Activated CD8-positive, alpha-beta memory T cell treated with anti-CD3 and anti-CD28 coated beads, Interleukin-2, amount 50 U/mL, for 48 hours (primary cell): ENCODE measurements at regions not wholly inside any gene's neighbourhood (a gene's known extent, or its start where the extent isn't known, plus 50 kb on each side); places are given as distances from the start of the nearest gene placed in this dataset.

Source experiments
- DNase-seq: peaks from one replicate; pipeline ENCODE4 v3.0.0-alpha.2; 2020

- DNase-seq, result no peak
These were observed 323.6 kb downstream of the CD83 start for GRCh38 chr6:14440940-14441781.

- DNase-seq, result no peak
These were observed 324.7 kb downstream of the CD83 start for GRCh38 chr6:14442242-14442641.

GRCh38 chr6:14443629-14444268 is 326.2 kb downstream of the CD83 start:
- no peak for DNase-seq

- no peak for DNase-seq
These were observed 326.9 kb downstream of the CD83 start for GRCh38 chr6:14444295-14444972.

- no peak for DNase-seq
These were observed 329.7 kb downstream of the CD83 start for GRCh38 chr6:14447240-14447639.

- DNase-seq, result no peak
These were observed 330.7 kb downstream of the CD83 start for GRCh38 chr6:14448246-14448645.

- DNase-seq, result no peak
These were observed 332.5 kb downstream of the CD83 start for GRCh38 chr6:14450133-14450504.

GRCh38 chr6:14450578-14450977 is 333.0 kb downstream of the CD83 start:
- DNase-seq, result no peak

- no peak for DNase-seq
These were observed 334.2 kb downstream of the CD83 start for GRCh38 chr6:14451594-14452374.

- DNase-seq, result peak; percentile 69
These were observed 335.3 kb downstream of the CD83 start for GRCh38 chr6:14452567-14453527.

GRCh38 chr6:14453712-14454472 is 336.3 kb downstream of the CD83 start:
- DNase-seq, result peak; percentile 64

- DNase-seq, result peak; percentile 66
These were observed 336.9 kb downstream of the CD83 start for GRCh38 chr6:14454473-14454775.

- no peak for DNase-seq
These were observed 337.9 kb downstream of the CD83 start for GRCh38 chr6:14455427-14455826.

- DNase-seq, result no peak
These were observed 338.5 kb downstream of the CD83 start for GRCh38 chr6:14455876-14456648.

- no peak for DNase-seq
These were observed 339.4 kb downstream of the CD83 start for GRCh38 chr6:14456941-14457340.

GRCh38 chr6:14458669-14459266 is 341.2 kb downstream of the CD83 start:
- DNase-seq, result no peak

- DNase-seq, result no peak
These were observed 341.7 kb downstream of the CD83 start for GRCh38 chr6:14459315-14459714.

- DNase-seq, result no peak
These were observed 343.0 kb downstream of the CD83 start for GRCh38 chr6:14460556-14460955.

- no peak for DNase-seq
These were observed 344.6 kb downstream of the CD83 start for GRCh38 chr6:14462135-14462534.

GRCh38 chr6:14462566-14462965 is 345.0 kb downstream of the CD83 start:
- DNase-seq, result no peak
